ENCODE measurements at regions not wholly inside any gene's neighbourhood (a gene's known extent, or its start where the extent isn't known, plus 50 kb on each side); places are given as distances from the start of the nearest gene placed in this dataset.

DNA sequence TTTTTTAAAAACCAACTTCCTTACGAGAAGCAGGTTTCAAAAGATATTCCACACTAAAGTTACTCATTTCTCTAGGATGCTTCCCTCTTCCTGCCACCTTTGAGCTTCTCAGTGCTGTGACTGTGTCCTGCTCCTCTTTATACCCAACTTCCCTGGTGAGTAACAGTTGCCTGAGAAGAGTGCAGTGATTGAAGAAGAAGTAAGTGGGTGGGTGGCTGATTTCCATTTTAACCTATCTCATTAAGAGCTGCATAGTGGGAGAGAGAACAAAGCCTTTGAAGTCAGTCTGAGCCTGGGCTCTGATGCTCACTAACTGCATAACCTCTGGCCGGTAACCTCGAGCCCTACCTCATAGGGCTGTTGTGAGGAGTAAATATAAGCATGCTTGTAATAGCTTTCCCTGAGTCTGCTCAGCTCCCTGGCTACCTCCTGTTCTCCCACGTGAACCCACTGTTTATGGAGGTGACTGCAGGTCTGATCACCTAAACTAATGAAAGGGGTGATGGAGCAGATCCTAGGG lies 977.3 kb downstream of the UQCRFS1 start:
- no peak for TF ChIP-seq REST (IDR thresholded peaks at IDR 0.05; ENCODE audit: insufficient replicate concordance, low read depth)
- TF ChIP-seq, protein P1, sequence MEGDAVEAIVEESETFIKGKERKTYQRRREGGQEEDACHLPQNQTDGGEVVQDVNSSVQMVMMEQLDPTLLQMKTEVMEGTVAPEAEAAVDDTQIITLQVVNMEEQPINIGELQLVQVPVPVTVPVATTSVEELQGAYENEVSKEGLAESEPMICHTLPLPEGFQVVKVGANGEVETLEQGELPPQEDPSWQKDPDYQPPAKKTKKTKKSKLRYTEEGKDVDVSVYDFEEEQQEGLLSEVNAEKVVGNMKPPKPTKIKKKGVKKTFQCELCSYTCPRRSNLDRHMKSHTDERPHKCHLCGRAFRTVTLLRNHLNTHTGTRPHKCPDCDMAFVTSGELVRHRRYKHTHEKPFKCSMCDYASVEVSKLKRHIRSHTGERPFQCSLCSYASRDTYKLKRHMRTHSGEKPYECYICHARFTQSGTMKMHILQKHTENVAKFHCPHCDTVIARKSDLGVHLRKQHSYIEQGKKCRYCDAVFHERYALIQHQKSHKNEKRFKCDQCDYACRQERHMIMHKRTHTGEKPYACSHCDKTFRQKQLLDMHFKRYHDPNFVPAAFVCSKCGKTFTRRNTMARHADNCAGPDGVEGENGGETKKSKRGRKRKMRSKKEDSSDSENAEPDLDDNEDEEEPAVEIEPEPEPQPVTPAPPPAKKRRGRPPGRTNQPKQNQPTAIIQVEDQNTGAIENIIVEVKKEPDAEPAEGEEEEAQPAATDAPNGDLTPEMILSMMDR (IDR thresholded peaks at IDR 0.05; ENCODE audit: insufficient read depth, low read length), result no peak
- TF ChIP-seq GABPA (IDR thresholded peaks at IDR 0.05; ENCODE audit: low read depth), result no peak
- TF ChIP-seq POLR2AphosphoS5 (IDR thresholded peaks at IDR 0.05; ENCODE audit: low read depth), result no peak
- no peak for TF ChIP-seq SPI1 (IDR thresholded peaks at IDR 0.05; ENCODE audit: borderline replicate concordance, low read depth)
- Histone ChIP-seq H3K4me3 (replicated peaks; ENCODE audit: insufficient read depth, low read length) (no peak overlapping the region), H3K27ac (replicated peaks) (no peak overlapping the region), H3K27me3 (ENCODE audit: insufficient read depth, poor library complexity, severe bottlenecking) (no peaks in the 10 kb centered on the region)
- DNase-seq (ENCODE audit: low read depth in 1 of 2, low spot score in 1 of 2), result no peak

DNA sequence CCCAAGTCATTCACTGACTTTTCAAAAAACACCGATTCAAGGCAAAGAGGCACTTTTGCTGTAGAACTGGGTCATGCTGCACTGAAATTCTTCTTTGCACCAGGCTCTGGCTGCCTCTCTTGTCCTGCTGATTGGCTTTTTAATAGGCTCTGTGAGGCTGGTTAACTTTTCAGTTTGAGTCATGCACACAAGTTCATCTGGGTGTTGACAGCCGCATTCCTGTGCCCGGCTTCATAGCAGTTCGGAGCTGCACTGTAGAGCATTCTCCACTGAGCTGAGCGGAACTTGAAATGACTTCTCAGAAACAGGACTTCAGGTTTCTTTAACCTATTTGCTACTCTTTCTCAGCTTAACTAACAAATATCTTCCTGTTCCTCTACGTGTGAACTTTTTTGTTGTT lies 978.3 kb downstream of the UQCRFS1 start:
- DNase-seq (ENCODE audit: low read depth in 1 of 2, low spot score in 1 of 2), result no peak
- Histone ChIP-seq H3K27me3 (ENCODE audit: insufficient read depth, poor library complexity, severe bottlenecking) (no peaks in the 10 kb centered on the region), H3K4me3 (replicated peaks; ENCODE audit: insufficient read depth, low read length) (no peak overlapping the region), H3K27ac (replicated peaks) (no peak overlapping the region)
- TF ChIP-seq GABPA (IDR thresholded peaks at IDR 0.05; ENCODE audit: low read depth) (no peak), REST (IDR thresholded peaks at IDR 0.05; ENCODE audit: insufficient replicate concordance, low read depth) (no peak), POLR2AphosphoS5 (IDR thresholded peaks at IDR 0.05; ENCODE audit: low read depth) (no peak), SPI1 (IDR thresholded peaks at IDR 0.05; ENCODE audit: borderline replicate concordance, low read depth) (no peak)
- TF ChIP-seq, protein P1 (IDR thresholded peaks at IDR 0.05; ENCODE audit: insufficient read depth, low read length), result no peak

DNA sequence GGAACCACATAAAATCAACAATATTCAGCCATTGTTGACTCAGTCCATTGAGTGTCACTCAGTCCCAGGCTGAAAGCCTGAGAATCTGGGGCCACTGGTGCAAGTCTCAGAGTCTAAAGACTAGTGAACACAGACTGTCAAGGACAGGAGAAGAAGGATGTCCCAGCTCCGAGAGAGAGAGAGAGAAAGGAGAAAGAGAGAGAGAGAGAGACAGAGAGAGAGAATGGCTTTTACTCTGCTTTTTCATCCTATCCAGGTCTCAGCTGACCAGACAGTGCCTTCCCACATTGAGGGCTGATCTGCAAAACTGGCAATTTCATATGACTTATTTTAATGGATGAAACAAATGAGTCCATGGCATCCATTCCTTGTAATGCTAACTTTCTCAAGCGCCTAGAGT lies 984.1 kb downstream of the UQCRFS1 start:
- DNase-seq (ENCODE audit: low read depth in 1 of 2, low spot score in 1 of 2), result no peak
- Histone ChIP-seq H3K27me3 (ENCODE audit: insufficient read depth, poor library complexity, severe bottlenecking) (no peaks in the 10 kb centered on the region), H3K4me3 (replicated peaks; ENCODE audit: insufficient read depth, low read length) (no peak overlapping the region), H3K27ac (replicated peaks) (no peak overlapping the region)
- no peak for TF ChIP-seq SPI1 (IDR thresholded peaks at IDR 0.05; ENCODE audit: borderline replicate concordance, low read depth)
- no peak for TF ChIP-seq POLR2AphosphoS5 (IDR thresholded peaks at IDR 0.05; ENCODE audit: low read depth)
- TF ChIP-seq, protein P1 (IDR thresholded peaks at IDR 0.05; ENCODE audit: insufficient read depth, low read length), result no peak
- no peak for TF ChIP-seq REST (IDR thresholded peaks at IDR 0.05; ENCODE audit: insufficient replicate concordance, low read depth)
- no peak for TF ChIP-seq GABPA (IDR thresholded peaks at IDR 0.05; ENCODE audit: low read depth)
